Lung (tissue), 11 donors: ENCODE measurements at regions not wholly inside any gene's neighbourhood (a gene's known extent, or its start where the extent isn't known, plus 50 kb on each side); places are given as distances from the start of the nearest gene placed in this dataset.

Source experiments
- ATAC-seq: fragments of 200-7000 bp; cut with Tn5 transposase; one replicate; pipeline ENCODE4 v1.9.1; 2020; ENCODE audit warnings: moderate number of reproducible peaks; ENCODE audit not compliant: insufficient read depth, low FRiP score
- DNase-seq, 3 donors: peaks; one replicate each; pipeline ENCODE4 v3.0.0-alpha.2; 2013 to 2017
- H3K27ac ChIP-seq, 2 donors: one replicate each; pipeline ENCODE4 v1.5.1; 2013; ENCODE audit warnings: mild to moderate bottlenecking in 2 of 2, moderate library complexity in 2 of 2, control low read depth in 1 of 2, inconsistent platforms in 1 of 2, low read depth in 1 of 2, low read length in 1 of 2
- H3K27me3 ChIP-seq, 3 donors: one replicate each; pipeline ENCODE4 v1.5.1; 2013; ENCODE audit warnings: low read length in 2 of 3; ENCODE audit not compliant: control insufficient read depth in 3 of 3, insufficient read depth in 3 of 3
- H3K36me3 ChIP-seq, 4 donors: one replicate each; pipeline ENCODE4 v1.5.1; 2013; ENCODE audit warnings: low read length in 4 of 4, mild to moderate bottlenecking in 1 of 4, moderate library complexity in 1 of 4; ENCODE audit not compliant: control insufficient read depth in 4 of 4, insufficient read depth in 4 of 4
- H3K4me1 ChIP-seq, 5 donors: one replicate each; pipeline ENCODE4 v1.5.1; 2013; ENCODE audit warnings: low read length in 5 of 5, mild to moderate bottlenecking in 2 of 5, moderate library complexity in 1 of 5; ENCODE audit not compliant: control insufficient read depth in 5 of 5, insufficient read depth in 5 of 5
- H3K4me3 ChIP-seq: one replicate; pipeline ENCODE4 v1.5.1; 2013; ENCODE audit warnings: mild to moderate bottlenecking, control low read depth, moderate library complexity
- H3K9ac ChIP-seq, 2 donors: one replicate each; pipeline ENCODE4 v1.5.1; 2013; ENCODE audit warnings: low read length in 2 of 2, control low read depth in 1 of 2; ENCODE audit not compliant: insufficient read depth in 1 of 2
- H3K9me3 ChIP-seq, 4 donors: one replicate each; pipeline ENCODE4 v1.5.1; 2013; ENCODE audit warnings: low read length in 3 of 4, mild to moderate bottlenecking in 1 of 4, moderate library complexity in 1 of 4; ENCODE audit not compliant: control insufficient read depth in 4 of 4, insufficient read depth in 3 of 4
- CTCF ChIP-seq: IDR thresholded peaks from 2 replicates; pipeline ENCODE4 v1.5.1; 2012; ENCODE audit warnings: mild to moderate bottlenecking; ENCODE audit errors: control extremely low read depth, extremely low read depth
- WGBS, 2 donors: extraction: QIAGEN DNeasy Blood & Tissue Kit; methylation state at CpG; one replicate each; pipeline ENCODE4 v1.1.7; 2013; 5-methylcytosine and 5-hydroxymethylcytosine counted together
- donor health status: control.
- donor health status: control.
- donor health status: Bipolar disorder and iron deficiency.
- donor health status: healthy.
- donor health status: DM: yes; HTN: yes; CAD: no.

- no peaks in the 10 kb centered on the region for H3K36me3 ChIP-seq
- H3K27me3 ChIP-seq, result no peaks in the 10 kb centered on the region
- DNase-seq (peak in 1 of 3 donors; percentile 25), ATAC-seq (no peak)
- H3K9me3 ChIP-seq, result peaks cover 0 to 2% (median 0%) of the 10 kb centered on the region in 4 donors
- H3K9ac ChIP-seq, result no peak overlapping the region
- H3K27ac ChIP-seq, result no peak overlapping the region
- no peak for TF ChIP-seq CTCF
- H3K4me3 ChIP-seq, result no peak overlapping the region
- WGBS, 2 donors, result 49 to 69% methylated on average over 3 of the region's 3 CpGs
- peaks cover 0 to 10% (median 0%) of the 10 kb centered on the region in 5 donors for H3K4me1 ChIP-seq
Observed at GRCh38 chr2:15776629-15776919, 163.8 kb upstream of the MYCN start.

- ATAC-seq (no peak), DNase-seq (no peak)
- Histone ChIP-seq H3K9ac (no peak overlapping the region), H3K9me3 (peaks cover 0 to 2% (median 0%) of the 10 kb centered on the region in 4 donors), H3K27ac (no peak overlapping the region), H3K4me1 (peaks cover 0 to 13% (median 0%) of the 10 kb centered on the region in 5 donors), H3K36me3 (no peaks in the 10 kb centered on the region), H3K27me3 (no peaks in the 10 kb centered on the region), H3K4me3 (no peak overlapping the region)
- TF ChIP-seq CTCF, result no peak
- WGBS, 2 donors, result 94 to 96% methylated on average over 5 of the region's 5 CpGs
Observed at GRCh38 chr2:15776992-15777702, 163.2 kb upstream of the MYCN start.

GRCh38 chr2:15777795-15778371 is 162.5 kb upstream of the MYCN start:
- H3K9ac ChIP-seq, result no peak overlapping the region
- no peak for TF ChIP-seq CTCF
- no peaks in the 10 kb centered on the region for H3K36me3 ChIP-seq
- peaks cover 0 to 17% (median 0%) of the 10 kb centered on the region in 5 donors for H3K4me1 ChIP-seq
- peaks cover 0 to 4% (median 0%) of the 10 kb centered on the region in 3 donors for H3K27me3 ChIP-seq
- WGBS, 2 donors, result 95 to 96% methylated on average over 6 of the region's 6 CpGs
- H3K27ac ChIP-seq, result no peak overlapping the region
- no peak overlapping the region for H3K4me3 ChIP-seq
- no peak for DNase-seq
- peaks cover 0 to 2% (median 0%) of the 10 kb centered on the region in 4 donors for H3K9me3 ChIP-seq
- no peak for ATAC-seq
